Keratinocyte (primary cell): ENCODE measurements at regions not wholly inside any gene's neighbourhood (a gene's known extent, or its start where the extent isn't known, plus 50 kb on each side); places are given as distances from the start of the nearest gene placed in this dataset.

Experiments
- DNase-seq: peaks from one replicate; pipeline ENCODE4 v3.0.0-alpha.2; 2011; ENCODE audit warnings: low read depth, missing footprints, low spot score
- FAIRE-seq: peaks from 2 replicates; lab custom pipeline; 2011; peaks lifted over from hg19 to GRCh38; lab: Jason Lieb, UNC
- H2AFZ ChIP-seq: 2 replicates; pipeline ENCODE4 v1.6.0; 2012; ENCODE audit warnings: low read length, control low read depth, inconsistent platforms; ENCODE audit not compliant: control insufficient read depth
- H3K27ac ChIP-seq: 2 replicates; pipeline ENCODE4 v1.5.1; 2011; ENCODE audit warnings: low read length; ENCODE audit not compliant: control insufficient read depth, insufficient read depth
- H3K27me3 ChIP-seq: 3 replicates; pipeline ENCODE4 v1.6.0; 2011; ENCODE audit warnings: low read length; ENCODE audit not compliant: control insufficient read depth, insufficient read depth; ENCODE audit errors: extremely low read depth
- H3K36me3 ChIP-seq, 2 experiments: 2 replicates in 1 of 2; 3 replicates in 1 of 2; pipeline ENCODE4 v1.5.1; 2011; ENCODE audit warnings: low read length in 2 of 2, mild to moderate bottlenecking in 1 of 2; ENCODE audit not compliant: control insufficient read depth in 2 of 2, insufficient read depth in 2 of 2; ENCODE audit errors: extremely low read depth in 1 of 2
- H3K4me1 ChIP-seq: 3 replicates; pipeline ENCODE4 v1.5.1; 2011; ENCODE audit warnings: low read length; ENCODE audit not compliant: control insufficient read depth, insufficient read depth; ENCODE audit errors: extremely low read depth
- H3K4me2 ChIP-seq: 3 replicates; pipeline ENCODE4 v1.6.0; 2011; ENCODE audit warnings: low read depth, low read length; ENCODE audit not compliant: control insufficient read depth, insufficient read depth; ENCODE audit errors: extremely low read depth
- H3K4me3 ChIP-seq, 3 experiments: fragments of 200-600 bp in 1 of 3; sonication (generic) in 1 of 3; 2 replicates in 2 of 3; 3 replicates in 1 of 3; pipeline ENCODE4 v1.5.1; 2011 to 2016; ENCODE audit warnings: low read length in 3 of 3, mild to moderate bottlenecking in 3 of 3, control low read depth in 2 of 3, inconsistent platforms in 1 of 3, low read depth in 1 of 3, mixed read lengths in 1 of 3, mixed run types in 1 of 3, moderate library complexity in 1 of 3; ENCODE audit not compliant: control insufficient read depth in 2 of 3, insufficient read depth in 2 of 3; ENCODE audit errors: extremely low read depth in 1 of 3
- H3K79me2 ChIP-seq: 2 replicates; pipeline ENCODE4 v1.6.0; 2012; ENCODE audit warnings: low read length; ENCODE audit not compliant: control insufficient read depth, insufficient read depth
- H3K9ac ChIP-seq: 3 replicates; pipeline ENCODE4 v1.6.0; 2011; ENCODE audit warnings: low read length; ENCODE audit not compliant: control insufficient read depth, insufficient read depth; ENCODE audit errors: extremely low read depth
- H3K9me1 ChIP-seq: 3 replicates; pipeline ENCODE4 v1.6.0; 2011; ENCODE audit warnings: low read length; ENCODE audit not compliant: control insufficient read depth, insufficient read depth; ENCODE audit errors: extremely low read depth
- H3K9me3 ChIP-seq: 2 replicates; pipeline ENCODE4 v1.5.1; 2012; ENCODE audit warnings: low read depth, low read length; ENCODE audit not compliant: control insufficient read depth
- H4K20me1 ChIP-seq: 3 replicates; pipeline ENCODE4 v1.6.0; 2011; ENCODE audit warnings: low read length; ENCODE audit not compliant: control insufficient read depth, insufficient read depth; ENCODE audit errors: extremely low read depth
- EZH2 ChIP-seq: IDR thresholded peaks from one replicate; pipeline ENCODE4 v1.6.1; 2012; ENCODE audit warnings: inconsistent platforms, mild to moderate bottlenecking, low read length, moderate library complexity
- dilution Hi-C: fragments of 300-500 bp; cut with MboI; formaldehyde crosslinking; loops from one replicate; pipeline ENCODE4 v1.7.0; 2020; ENCODE audit warnings: low sequenced_read_pairs; ENCODE audit not compliant: extremely low pct_ligation_motif_present
- TF ChIP-seq, protein P1 (sequence below), 3 experiments: IDR thresholded peaks in 1 of 3; conservative IDR thresholded peaks in 1 of 3; optimal IDR thresholded peaks in 1 of 3; 2 replicates in 2 of 3; 3 replicates in 1 of 3; pipeline versions ENCODE3 to v1.5.1; 2011; ENCODE audit warnings: low read length in 3 of 3, mild to moderate bottlenecking in 3 of 3, moderate library complexity in 2 of 3, control low read depth in 1 of 3, inconsistent platforms in 1 of 3; ENCODE audit not compliant: insufficient read depth in 2 of 3; ENCODE audit errors: extremely low read depth in 1 of 3

DNA sequence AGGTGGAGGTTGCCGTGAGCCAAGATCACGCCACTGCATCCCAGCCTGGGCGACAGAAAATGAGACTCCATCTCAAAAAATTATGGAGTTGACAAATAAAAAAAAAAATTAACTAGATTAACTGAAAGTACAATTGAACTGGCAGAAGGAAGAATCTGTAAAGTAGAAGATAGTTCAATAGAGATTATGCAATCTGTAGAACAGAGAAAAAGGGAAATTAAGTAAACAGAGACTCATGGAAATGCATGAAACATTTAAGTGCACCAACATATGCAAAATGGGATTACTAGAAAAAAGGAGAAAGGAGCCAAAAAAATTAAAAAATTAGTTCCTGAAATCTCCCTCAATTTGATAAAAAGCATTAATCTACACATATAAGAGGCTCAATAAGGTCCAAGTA lies 188.8 kb upstream of the KHDRBS2 start:
- no peak for FAIRE-seq
- Histone ChIP-seq H3K79me2 (no peaks in the 10 kb centered on the region), H3K27ac (no peak overlapping the region), H3K4me1 (no peaks in the 10 kb centered on the region), H4K20me1 (no peaks in the 10 kb centered on the region), H3K36me3 (no peaks in the 10 kb centered on the region), H3K9me1 (no peaks in the 10 kb centered on the region), H3K9ac (no peak overlapping the region), H3K9me3 (no peaks in the 10 kb centered on the region), H3K4me2 (no peak overlapping the region), H3K27me3 (no peaks in the 10 kb centered on the region), H2AFZ (no peak overlapping the region), H3K4me3 (no peak overlapping the region)
- TF ChIP-seq, protein P1, sequence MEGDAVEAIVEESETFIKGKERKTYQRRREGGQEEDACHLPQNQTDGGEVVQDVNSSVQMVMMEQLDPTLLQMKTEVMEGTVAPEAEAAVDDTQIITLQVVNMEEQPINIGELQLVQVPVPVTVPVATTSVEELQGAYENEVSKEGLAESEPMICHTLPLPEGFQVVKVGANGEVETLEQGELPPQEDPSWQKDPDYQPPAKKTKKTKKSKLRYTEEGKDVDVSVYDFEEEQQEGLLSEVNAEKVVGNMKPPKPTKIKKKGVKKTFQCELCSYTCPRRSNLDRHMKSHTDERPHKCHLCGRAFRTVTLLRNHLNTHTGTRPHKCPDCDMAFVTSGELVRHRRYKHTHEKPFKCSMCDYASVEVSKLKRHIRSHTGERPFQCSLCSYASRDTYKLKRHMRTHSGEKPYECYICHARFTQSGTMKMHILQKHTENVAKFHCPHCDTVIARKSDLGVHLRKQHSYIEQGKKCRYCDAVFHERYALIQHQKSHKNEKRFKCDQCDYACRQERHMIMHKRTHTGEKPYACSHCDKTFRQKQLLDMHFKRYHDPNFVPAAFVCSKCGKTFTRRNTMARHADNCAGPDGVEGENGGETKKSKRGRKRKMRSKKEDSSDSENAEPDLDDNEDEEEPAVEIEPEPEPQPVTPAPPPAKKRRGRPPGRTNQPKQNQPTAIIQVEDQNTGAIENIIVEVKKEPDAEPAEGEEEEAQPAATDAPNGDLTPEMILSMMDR (optimal IDR thresholded peaks at IDR 0.05 in 1 of 3, IDR thresholded peaks at IDR 0.05 in 1 of 3, conservative IDR thresholded peaks at IDR 0.05 in 1 of 3; ENCODE audit: extremely low read depth in 1 of 3, insufficient read depth in 2 of 3, low read length in 3 of 3) = no peak
- TF ChIP-seq EZH2 = no peak
- dilution Hi-C loops = no loop called here
- no peak for DNase-seq

DNA sequence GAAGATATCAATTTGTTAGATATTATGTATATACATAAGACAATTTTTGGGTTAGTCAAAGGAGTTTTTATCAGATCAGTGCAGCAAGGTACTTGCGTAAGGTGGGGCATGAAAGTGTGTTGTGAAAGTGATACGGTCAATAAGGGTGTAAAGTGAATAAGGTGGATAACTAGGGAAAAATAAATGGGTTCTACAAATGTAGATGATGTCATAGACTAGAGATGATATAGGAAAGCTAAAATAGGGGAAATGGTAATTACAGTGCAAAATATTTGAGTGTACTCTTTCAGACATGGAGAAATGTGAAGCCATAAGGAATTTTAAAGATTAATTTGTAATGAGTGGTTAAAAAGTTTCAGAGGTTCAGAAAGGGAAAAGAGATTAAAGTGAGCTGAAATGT lies 180.6 kb upstream of the KHDRBS2 start:
- Histone ChIP-seq H3K79me2 (no peaks in the 10 kb centered on the region), H3K9ac (no peak overlapping the region), H3K27ac (no peak overlapping the region), H3K36me3 (no peaks in the 10 kb centered on the region), H3K9me3 (no peaks in the 10 kb centered on the region), H3K27me3 (no peaks in the 10 kb centered on the region), H3K4me1 (no peaks in the 10 kb centered on the region), H4K20me1 (no peaks in the 10 kb centered on the region), H3K9me1 (no peaks in the 10 kb centered on the region), H3K4me3 (no peak overlapping the region), H3K4me2 (no peak overlapping the region), H2AFZ (no peak overlapping the region)
- DNase-seq (no peak), FAIRE-seq (no peak)
- dilution Hi-C loops = no loop called here
- TF ChIP-seq, protein P1 (optimal IDR thresholded peaks at IDR 0.05 in 1 of 3, IDR thresholded peaks at IDR 0.05 in 1 of 3, conservative IDR thresholded peaks at IDR 0.05 in 1 of 3; ENCODE audit: extremely low read depth in 1 of 3, insufficient read depth in 2 of 3, low read length in 3 of 3) = no peak
- no peak for TF ChIP-seq EZH2
